Uterus (tissue), 2 donors: ENCODE measurements at regions not wholly inside any gene's neighbourhood (a gene's known extent, or its start where the extent isn't known, plus 50 kb on each side); places are given as distances from the start of the nearest gene placed in this dataset.

Experiments
- CTCF ChIP-seq, 4 experiments: fragments of 200-600 bp in 2 of 4; fragments of 450-650 bp in 2 of 4; sonication (generic) in 2 of 4; IDR thresholded peaks; one replicate each; pipeline ENCODE4 v1.5.1; 2016 to 2019; ENCODE audit warnings: antibody characterized with exemption in 4 of 4, mild to moderate bottlenecking in 2 of 4, moderate library complexity in 1 of 4
- POLR2A ChIP-seq, 2 donors: fragments of 450-650 bp; IDR thresholded peaks; one replicate each; pipeline ENCODE4 v1.6.1; 2016; ENCODE audit warnings: antibody characterized with exemption in 2 of 2, mild to moderate bottlenecking in 1 of 2, moderate library complexity in 1 of 2

- no peak for TF ChIP-seq CTCF (IDR thresholded peaks at IDR 0.05)
- TF ChIP-seq POLR2A (IDR thresholded peaks at IDR 0.05): no peak
Observed at GRCh38 chr3:76985645-76986044, 54.3 kb upstream of the ROBO2 start.
